ENCODE measurements at regions not wholly inside any gene's neighbourhood (a gene's known extent, or its start where the extent isn't known, plus 50 kb on each side); places are given as distances from the start of the nearest gene placed in this dataset.

DNA sequence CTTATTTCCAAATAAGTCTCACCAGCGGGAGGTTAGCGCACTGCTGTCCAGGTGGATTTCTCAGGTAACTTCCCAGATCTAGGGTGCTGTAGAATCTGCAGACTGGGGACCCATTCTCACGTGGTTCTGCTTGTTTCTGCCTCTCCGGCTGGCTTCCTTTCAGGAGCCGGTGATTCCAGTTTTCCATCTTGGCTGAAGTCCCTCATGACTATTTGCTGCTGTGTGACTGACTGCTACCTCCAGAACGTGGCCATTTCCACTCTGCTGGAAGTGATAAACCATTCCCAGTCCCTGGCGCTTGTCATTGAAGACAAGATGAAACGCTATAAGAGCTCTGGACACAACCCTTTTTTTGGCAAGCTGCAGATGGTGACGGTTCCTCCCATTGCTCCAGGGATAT, 76.0 kb downstream of the DOP1B start:
- Histone ChIP-seq H3K27ac (no peak overlapping the region), H3K27me3 (no peaks in the 10 kb centered on the region), H3K4me1 (no peaks in the 10 kb centered on the region), H3K4me3 (no peak overlapping the region), H3K9me3 (no peaks in the 10 kb centered on the region), H3K36me3 (peaks cover 32% of the 10 kb centered on the region)
- TF ChIP-seq CTCF (IDR thresholded peaks at IDR 0.05): no peak
- no peak for ATAC-seq
- DNase-seq: no peak
- intact Hi-C loops (cut with DNase I): no loop called here

- ATAC-seq: peak; percentile 82
- intact Hi-C loops (cut with DNase I): no loop called here
- TF ChIP-seq CTCF (IDR thresholded peaks at IDR 0.05): no peak
- no peaks in the 10 kb centered on the region for H3K27me3 ChIP-seq
- no peaks in the 10 kb centered on the region for H3K4me1 ChIP-seq
- H3K4me3 ChIP-seq: no peak overlapping the region
- H3K27ac ChIP-seq: peak overlapping the region; percentile 3
- peaks cover 34% of the 10 kb centered on the region for H3K36me3 ChIP-seq
- no peak for DNase-seq
- H3K9me3 ChIP-seq: no peaks in the 10 kb centered on the region
Measured at GRCh38 chr21:36235058-36235582, 78.5 kb downstream of the DOP1B start.

DNA sequence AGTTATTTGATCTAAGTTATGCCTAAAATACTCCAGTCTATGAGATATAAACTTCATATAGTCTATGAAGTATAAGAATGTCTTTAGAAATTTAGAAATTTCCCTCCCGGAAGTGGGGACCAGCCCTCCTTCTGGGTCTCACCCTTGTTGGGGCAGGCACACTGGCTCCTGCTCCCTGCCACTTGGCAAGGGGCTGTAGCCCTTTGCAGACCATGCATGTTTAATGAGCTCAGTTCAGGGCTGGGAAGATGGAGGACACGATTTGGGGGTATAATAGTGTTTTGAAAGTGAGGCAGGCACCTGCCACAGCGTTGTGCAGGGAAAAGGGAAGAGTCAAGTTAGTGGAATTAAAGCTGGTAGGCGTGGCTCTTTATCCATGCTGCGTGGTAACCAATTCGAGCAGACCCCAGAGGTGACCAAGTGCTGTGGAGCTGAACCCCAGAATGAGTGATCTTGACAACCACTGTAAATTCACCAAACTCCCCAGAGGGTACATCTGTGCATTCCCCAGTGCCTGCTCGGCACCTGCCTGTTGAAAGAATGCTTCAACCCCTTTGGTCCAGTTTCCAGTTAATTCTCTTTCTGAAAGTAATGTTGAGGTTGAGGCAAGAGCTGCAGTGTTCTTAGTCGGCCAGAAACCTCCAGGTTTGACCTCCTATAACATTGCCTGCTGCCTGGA, 79.6 kb downstream of the DOP1B start:
- no peak overlapping the region for H3K27ac ChIP-seq

DNA sequence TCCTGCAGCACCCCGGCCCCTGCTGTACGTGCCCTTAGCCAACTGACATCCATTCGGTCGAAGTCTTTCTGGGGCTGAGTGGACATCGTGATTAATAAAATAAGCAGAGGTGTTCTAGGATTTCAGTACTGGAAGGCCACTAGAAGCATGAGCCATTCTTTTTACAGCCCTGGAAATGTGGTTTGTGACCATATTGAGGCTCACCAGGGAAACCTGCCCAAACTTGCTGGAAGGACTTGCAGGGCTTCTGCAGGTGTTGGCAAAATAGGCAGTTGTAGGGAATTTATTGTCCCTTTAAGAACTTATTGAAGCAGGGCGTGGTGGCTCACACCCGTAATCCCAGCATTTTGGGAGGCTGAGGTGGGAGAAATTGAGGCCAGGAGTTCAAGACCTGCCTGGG, 80.8 kb downstream of the DOP1B start:
- Histone ChIP-seq H3K27ac (no peak overlapping the region), H3K36me3 (peaks cover 27% of the 10 kb centered on the region), H3K4me3 (no peak overlapping the region), H3K9me3 (no peaks in the 10 kb centered on the region), H3K4me1 (no peaks in the 10 kb centered on the region), H3K27me3 (no peaks in the 10 kb centered on the region)
- no peak for ATAC-seq
- no peak for DNase-seq
- intact Hi-C loops (cut with DNase I): no loop called here
- no peak for TF ChIP-seq CTCF (IDR thresholded peaks at IDR 0.05)

More for the DNA sequence above, 79.6 kb downstream of the DOP1B start:
- Histone ChIP-seq H3K9me3 (no peaks in the 10 kb centered on the region), H3K4me3 (no peak overlapping the region), H3K36me3 (peaks cover 31% of the 10 kb centered on the region), H3K4me1 (no peaks in the 10 kb centered on the region), H3K27me3 (no peaks in the 10 kb centered on the region)
- intact Hi-C loops (cut with DNase I): no loop called here
- DNase-seq (no peak), ATAC-seq (no peak)
- no peak for TF ChIP-seq CTCF (IDR thresholded peaks at IDR 0.05)

GRCh38 chr21:36239585-36239984, 80.4 kb upstream of the MORC3 start:
- intact Hi-C loops (cut with DNase I): no loop called here

More at GRCh38 chr21:36239585-36239984, 80.4 kb upstream of the MORC3 start:
- ATAC-seq: no peak
- no peak for DNase-seq
- Histone ChIP-seq H3K27ac (no peak overlapping the region), H3K4me3 (no peak overlapping the region), H3K36me3 (peaks cover 25% of the 10 kb centered on the region), H3K9me3 (no peaks in the 10 kb centered on the region), H3K4me1 (no peaks in the 10 kb centered on the region), H3K27me3 (no peaks in the 10 kb centered on the region)
- TF ChIP-seq CTCF (IDR thresholded peaks at IDR 0.05): no peak
